MM.1S (cell line): ENCODE measurements at regions not wholly inside any gene's neighbourhood (a gene's known extent, or its start where the extent isn't known, plus 50 kb on each side); places are given as distances from the start of the nearest gene placed in this dataset.
"Not testable (repeated sequence)": the region's sequence is repeated elsewhere in the genome, so short reads cannot be mapped to it uniquely, and the experiment has no call there.

Experiments used
- DNase-seq: peaks from one replicate; pipeline ENCODE4 v3.0.0-alpha.2; 2015
- H2AFZ ChIP-seq: fragments of 300-600 bp; sonication (generic); 2 replicates; pipeline ENCODE4 v1.6.0; 2016; ENCODE audit warnings: antibody characterized with exemption, low read length
- H3F3A ChIP-seq: fragments of 300-600 bp; sonication (generic); 2 replicates; pipeline ENCODE4 v1.6.1; 2016; ENCODE audit warnings: mild to moderate bottlenecking, antibody characterized with exemption, low read length, moderate library complexity, mixed read lengths; ENCODE audit not compliant: insufficient read depth
- H3K27ac ChIP-seq: fragments of 300-600 bp; sonication (generic); 2 replicates; pipeline ENCODE4 v1.5.1; 2016; ENCODE audit warnings: mild to moderate bottlenecking, low read length
- H3K27me3 ChIP-seq: fragments of 300-600 bp; sonication (generic); replicated peaks from 2 replicates; pipeline ENCODE4 v1.6.0; 2016; ENCODE audit warnings: low read length; ENCODE audit not compliant: insufficient read depth
- H3K36me3 ChIP-seq: fragments of 300-600 bp; sonication (generic); replicated peaks from 2 replicates; pipeline ENCODE4 v1.6.1; 2016; ENCODE audit warnings: mild to moderate bottlenecking, low read length, mixed read lengths; ENCODE audit not compliant: insufficient read depth
- H3K4me1 ChIP-seq: fragments of 300-600 bp; sonication (generic); 2 replicates; pipeline ENCODE4 v1.6.1; 2016; ENCODE audit warnings: low read length, mixed read lengths
- H3K4me2 ChIP-seq: fragments of 300-600 bp; sonication (generic); 2 replicates; pipeline ENCODE4 v1.6.0; 2016; ENCODE audit warnings: low read depth, low read length
- H3K4me3 ChIP-seq: fragments of 300-600 bp; sonication (generic); 2 replicates; pipeline ENCODE4 v1.5.1; 2016; ENCODE audit warnings: low read length, mixed read lengths
- H3K79me2 ChIP-seq: fragments of 300-600 bp; sonication (generic); 2 replicates; pipeline ENCODE4 v1.6.1; 2016; ENCODE audit warnings: mixed run types, low read length, mixed read lengths
- H3K9ac ChIP-seq: fragments of 300-600 bp; sonication (generic); 2 replicates; pipeline ENCODE4 v1.6.1; 2016; ENCODE audit warnings: low read length, mixed read lengths
- H3K9me2 ChIP-seq: fragments of 300-600 bp; sonication (generic); replicated peaks from 2 replicates; pipeline ENCODE4 v1.6.1; 2016; ENCODE audit warnings: mild to moderate bottlenecking, low read length, mixed read lengths; ENCODE audit not compliant: insufficient read depth
- H3K9me3 ChIP-seq: fragments of 300-600 bp; sonication (generic); replicated peaks from 2 replicates; pipeline ENCODE4 v1.6.1; 2016; ENCODE audit warnings: mild to moderate bottlenecking, low read length, mixed read lengths; ENCODE audit not compliant: insufficient read depth
- H4K20me1 ChIP-seq: fragments of 300-600 bp; sonication (generic); 2 replicates; pipeline ENCODE4 v1.6.1; 2016; ENCODE audit warnings: mild to moderate bottlenecking, low read length, moderate library complexity, mixed read lengths; ENCODE audit not compliant: insufficient read depth

DNA sequence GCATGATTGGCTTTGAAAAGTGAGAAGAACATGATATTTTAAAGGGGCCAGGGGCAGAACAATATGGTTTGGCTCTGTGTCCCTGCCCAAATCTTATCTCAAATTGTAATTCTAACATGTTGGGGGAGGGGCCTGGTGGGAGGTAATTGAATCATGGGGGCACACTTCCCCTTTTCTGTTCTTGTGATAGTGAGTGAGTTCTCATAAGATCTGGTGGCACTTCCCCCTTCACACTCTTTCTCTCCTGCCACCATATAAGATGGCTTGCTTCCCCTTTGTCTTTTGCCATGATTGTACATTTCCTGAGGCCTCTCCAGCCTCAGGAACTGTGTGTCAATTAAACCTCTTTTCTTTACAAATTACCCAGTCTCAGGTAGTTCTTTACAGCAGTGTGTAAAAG is 85.9 kb upstream of the C1QTNF3 start:
- H3K27ac ChIP-seq, H3K79me2 ChIP-seq, H3K4me3 ChIP-seq, H3K36me3 ChIP-seq, H4K20me1 ChIP-seq, H2AFZ ChIP-seq, DNase-seq, H3K27me3 ChIP-seq, H3K9me2 ChIP-seq, H3K9me3 ChIP-seq, H3K4me1 ChIP-seq, H3F3A ChIP-seq, H3K9ac ChIP-seq, H3K4me2 ChIP-seq: not testable (repeated sequence)

DNA sequence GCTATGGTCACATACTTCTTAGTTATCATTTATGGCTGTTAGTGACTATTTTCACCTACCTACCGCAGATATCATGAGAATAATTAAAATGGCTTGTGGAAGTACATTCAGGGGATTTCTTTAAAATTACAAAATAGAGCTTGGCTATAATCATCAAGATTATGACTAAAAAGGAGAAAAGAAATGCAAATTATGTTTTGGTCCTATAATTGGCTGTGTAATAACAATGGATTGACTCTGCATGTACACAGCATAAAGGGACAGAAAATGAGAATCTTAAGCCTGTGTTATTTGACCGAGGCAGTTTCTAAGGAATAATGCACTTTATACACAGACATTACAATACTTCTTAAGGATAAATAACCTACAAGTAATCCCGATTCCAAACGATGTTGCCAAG is 112.0 kb upstream of the C1QTNF3 start:
- not testable (repeated sequence) for H3K9me3 ChIP-seq, H3K27me3 ChIP-seq, H3K9ac ChIP-seq, H3K4me3 ChIP-seq, H3K4me2 ChIP-seq, DNase-seq, H4K20me1 ChIP-seq, H3F3A ChIP-seq, H3K9me2 ChIP-seq, H2AFZ ChIP-seq, H3K36me3 ChIP-seq, H3K79me2 ChIP-seq, H3K4me1 ChIP-seq, H3K27ac ChIP-seq

DNA sequence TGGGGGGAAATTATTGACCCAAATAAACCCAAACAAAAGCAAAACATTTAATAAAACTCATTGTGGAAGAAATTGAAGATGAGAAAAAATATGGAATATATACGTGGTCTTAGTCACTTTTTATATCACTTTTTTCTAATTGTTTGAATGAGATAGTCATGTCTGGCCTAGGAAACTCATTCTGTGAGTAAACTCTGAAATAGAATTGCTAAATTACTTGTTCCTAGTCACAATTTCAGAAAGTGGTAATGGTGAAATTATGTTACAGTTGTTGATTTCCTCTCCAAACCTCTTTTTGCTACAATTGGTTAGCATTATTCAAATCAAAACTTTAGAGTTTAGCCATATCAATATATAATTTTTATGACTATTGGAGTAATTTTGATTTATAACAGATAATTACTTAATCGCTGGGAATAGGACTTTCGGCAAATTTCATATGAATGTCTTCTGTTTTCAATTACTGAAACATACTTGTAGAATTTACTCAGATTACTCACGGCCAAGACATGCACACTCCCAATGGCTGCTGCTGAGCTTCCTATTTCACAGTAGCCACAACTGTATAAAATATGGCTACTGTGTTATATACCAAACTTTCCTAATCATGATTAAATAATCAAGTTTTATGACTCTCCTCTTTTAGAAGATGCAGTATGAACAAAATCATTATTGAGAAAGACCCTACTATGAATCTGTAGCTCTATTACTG is 113.8 kb upstream of the C1QTNF3 start:
- not testable (repeated sequence) for H3F3A ChIP-seq, H3K79me2 ChIP-seq, H3K27me3 ChIP-seq, H3K4me3 ChIP-seq, H3K36me3 ChIP-seq, H3K9ac ChIP-seq, DNase-seq, H2AFZ ChIP-seq, H4K20me1 ChIP-seq, H3K27ac ChIP-seq, H3K4me1 ChIP-seq, H3K9me2 ChIP-seq, H3K9me3 ChIP-seq, H3K4me2 ChIP-seq

DNA sequence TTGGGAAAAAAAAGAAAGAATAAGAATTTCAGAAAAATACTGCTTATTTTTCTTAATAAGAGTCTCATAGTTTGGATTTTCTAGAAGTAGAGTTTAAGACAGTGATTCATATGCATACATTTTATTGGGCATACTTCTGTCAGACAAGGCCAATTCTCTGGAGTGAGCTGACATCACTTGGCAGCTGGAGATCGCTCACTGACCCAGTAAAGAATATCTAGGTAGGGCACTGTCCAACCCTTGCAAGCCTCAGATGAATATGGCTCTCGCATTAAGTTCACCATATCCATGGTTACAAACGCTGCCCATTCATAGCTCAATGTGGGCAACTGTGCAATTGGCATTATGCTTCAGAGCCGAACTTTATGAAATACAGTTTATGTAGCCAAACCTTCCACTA is 117.9 kb upstream of the C1QTNF3 start:
- not testable (repeated sequence) for H3K4me2 ChIP-seq, H3K36me3 ChIP-seq, H2AFZ ChIP-seq, H3K9me2 ChIP-seq, H3K9me3 ChIP-seq, H3K9ac ChIP-seq, H3K27me3 ChIP-seq, H3K4me1 ChIP-seq, H3K27ac ChIP-seq, H3K4me3 ChIP-seq, H3F3A ChIP-seq, H3K79me2 ChIP-seq, DNase-seq, H4K20me1 ChIP-seq

DNA sequence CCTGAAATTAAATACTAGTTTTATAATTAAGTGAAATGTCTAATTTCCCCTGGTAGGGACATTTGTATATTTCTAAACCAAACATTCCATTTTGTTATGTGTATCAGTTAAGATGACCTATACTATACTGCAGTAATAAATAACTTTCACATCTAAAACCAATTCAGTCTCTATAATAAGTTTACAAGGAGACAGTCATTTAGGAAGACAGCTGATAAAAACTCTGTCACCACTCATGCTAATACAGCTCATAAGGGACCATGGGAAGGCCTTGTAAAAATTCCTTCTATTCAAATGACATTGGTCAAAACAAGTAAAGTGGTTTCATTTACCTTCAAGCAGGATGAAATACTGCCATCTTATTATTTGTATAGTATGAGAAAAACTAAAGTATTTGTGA is 128.4 kb upstream of the C1QTNF3 start:
- H3K79me2 ChIP-seq, H3K9me2 ChIP-seq, H3F3A ChIP-seq, H3K9ac ChIP-seq, H3K4me2 ChIP-seq, H3K4me1 ChIP-seq, H2AFZ ChIP-seq, H3K4me3 ChIP-seq, H3K9me3 ChIP-seq, DNase-seq, H4K20me1 ChIP-seq, H3K36me3 ChIP-seq, H3K27me3 ChIP-seq, H3K27ac ChIP-seq: not testable (repeated sequence)

DNA sequence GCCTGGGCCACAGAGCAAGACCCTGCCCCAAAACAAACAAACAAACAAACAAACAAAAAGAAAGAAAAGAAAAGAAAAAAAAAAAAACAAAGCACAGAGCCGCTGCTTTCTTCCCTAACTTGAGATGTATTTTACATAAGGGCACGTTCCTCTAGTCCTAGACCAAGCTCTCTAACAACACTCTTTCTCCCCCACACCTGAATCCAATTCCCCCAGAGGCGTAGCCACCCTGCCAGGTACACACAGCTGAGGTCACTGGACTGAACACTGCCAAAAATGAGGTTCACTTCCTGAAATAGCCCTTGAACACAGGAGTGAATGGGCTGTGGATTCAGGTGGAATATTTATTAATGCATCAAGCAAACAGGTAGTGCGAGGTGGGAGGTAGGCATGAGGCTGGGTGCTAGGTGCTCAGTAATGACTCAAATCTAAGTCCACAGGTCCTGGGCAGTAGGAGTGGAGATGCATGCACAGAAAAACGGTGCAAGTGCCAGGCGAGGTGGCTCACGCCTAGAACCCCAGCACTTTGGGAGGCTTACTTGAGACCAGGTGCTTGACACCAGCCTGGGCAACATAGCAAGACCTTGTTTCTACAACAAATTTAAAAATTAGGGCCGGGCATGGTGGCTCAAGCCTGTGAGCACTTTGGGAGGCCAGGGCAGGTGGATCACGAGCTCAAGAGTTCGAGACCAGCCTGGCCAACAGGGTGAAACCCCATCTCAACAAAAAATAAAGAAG is 136.6 kb upstream of the C1QTNF3 start:
- not testable (repeated sequence) for H3K4me1 ChIP-seq, H3K9me3 ChIP-seq, H3K9ac ChIP-seq, H3K27me3 ChIP-seq, H3K4me2 ChIP-seq, H3F3A ChIP-seq, H2AFZ ChIP-seq, H4K20me1 ChIP-seq, H3K36me3 ChIP-seq, H3K79me2 ChIP-seq, H3K9me2 ChIP-seq, H3K27ac ChIP-seq, H3K4me3 ChIP-seq, DNase-seq

DNA sequence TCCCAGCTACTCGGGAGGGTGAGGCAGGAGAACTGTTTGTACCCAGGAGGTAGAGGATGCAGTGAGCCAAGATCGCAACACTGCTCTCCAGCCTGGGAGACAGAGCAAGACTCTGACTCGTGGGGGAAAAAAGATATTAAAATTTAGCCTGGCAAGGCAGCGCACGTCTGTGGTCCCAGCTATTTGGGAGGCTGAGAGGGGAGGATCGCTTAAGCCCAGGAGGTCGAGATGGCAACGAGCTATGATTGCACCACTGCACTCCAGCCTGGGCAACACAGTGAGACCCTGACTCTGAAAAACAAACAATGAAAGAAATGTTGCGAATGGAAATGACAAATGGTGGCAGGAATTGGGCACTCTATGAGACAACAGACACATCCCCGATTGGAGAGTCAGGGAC is 137.2 kb upstream of the C1QTNF3 start:
- H3K9me2 ChIP-seq, H3K79me2 ChIP-seq, DNase-seq, H3F3A ChIP-seq, H3K4me3 ChIP-seq, H3K4me2 ChIP-seq, H3K9ac ChIP-seq, H3K9me3 ChIP-seq, H3K4me1 ChIP-seq, H3K27me3 ChIP-seq, H2AFZ ChIP-seq, H3K27ac ChIP-seq, H4K20me1 ChIP-seq, H3K36me3 ChIP-seq: not testable (repeated sequence)

DNA sequence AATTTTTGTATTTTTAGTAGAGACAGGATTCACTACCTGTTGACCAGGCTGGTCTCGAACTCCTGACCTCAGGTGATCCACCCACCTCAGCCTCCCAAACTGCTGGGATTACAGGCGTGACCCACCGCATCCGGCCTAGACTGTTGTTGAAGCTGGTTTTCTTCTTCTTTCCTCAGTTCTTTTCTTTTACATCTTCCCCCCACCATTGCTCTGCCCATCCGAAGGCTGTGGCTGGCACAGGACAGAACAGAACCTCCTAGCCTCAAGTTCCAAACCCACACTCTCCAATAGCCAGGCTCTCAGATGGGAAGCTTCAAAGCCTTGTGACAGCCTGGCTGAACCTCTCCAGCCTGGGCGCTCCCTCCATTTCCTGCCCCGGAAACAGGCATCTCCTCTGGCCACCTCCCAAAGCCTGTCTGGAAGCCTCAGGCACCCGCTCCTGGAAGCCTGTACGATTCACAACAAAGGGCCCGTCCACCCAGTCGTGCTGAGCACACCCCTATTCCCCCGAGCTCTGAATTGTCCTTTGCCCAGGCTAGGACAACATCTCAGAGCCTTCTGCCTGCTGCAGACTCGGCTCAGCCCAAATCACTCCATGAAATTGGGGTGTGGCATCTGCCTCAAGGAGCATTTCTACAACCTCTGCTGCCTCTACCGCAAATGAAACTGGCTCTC is 138.1 kb upstream of the C1QTNF3 start:
- not testable (repeated sequence) for H3K4me3 ChIP-seq, H3K4me1 ChIP-seq, H3K79me2 ChIP-seq, H3K27ac ChIP-seq, H3K36me3 ChIP-seq, H4K20me1 ChIP-seq, H3K9me2 ChIP-seq, H2AFZ ChIP-seq, H3K9me3 ChIP-seq, H3F3A ChIP-seq, DNase-seq, H3K9ac ChIP-seq, H3K4me2 ChIP-seq, H3K27me3 ChIP-seq
